ENCODE measurements at regions not wholly inside any gene's neighbourhood (a gene's known extent, or its start where the extent isn't known, plus 50 kb on each side); places are given as distances from the start of the nearest gene placed in this dataset.

- no peaks in the 10 kb centered on the region for H3K79me2 ChIP-seq (ENCODE audit: control insufficient read depth, insufficient read depth, low read length)
- no peaks in the 10 kb centered on the region for H3K27me3 ChIP-seq (replicated peaks in 1 of 4; ENCODE audit: control extremely low read depth in 1 of 4, control insufficient read depth in 3 of 4, insufficient read depth in 4 of 4, low read length in 3 of 4)
- intact Hi-C loops (cut with micrococcal nuclease) = no loop called here
- DNase-seq (no peak), ATAC-seq (ENCODE audit: low read depth) (no peak)
- Mint-ChIP-seq H3K4me1 (no peaks in the 10 kb centered on the region), H3K9me3 (ENCODE audit: insufficient read depth) (no peaks in the 10 kb centered on the region), H3K27me3 (no peaks in the 10 kb centered on the region), H3K27ac (no peak overlapping the region), H3K4me3 (no peak overlapping the region)
- no peak overlapping the region for H3K9ac ChIP-seq (ENCODE audit: low read length)
- no peaks in the 10 kb centered on the region for H4K20me1 ChIP-seq (ENCODE audit: control insufficient read depth, insufficient read depth, low read length, poor library complexity, severe bottlenecking)
- WGBS (ENCODE audit: insufficient coverage) = no CpG with 5 or more reads among the region's 2 CpGs
- TF ChIP-seq, protein P1, sequence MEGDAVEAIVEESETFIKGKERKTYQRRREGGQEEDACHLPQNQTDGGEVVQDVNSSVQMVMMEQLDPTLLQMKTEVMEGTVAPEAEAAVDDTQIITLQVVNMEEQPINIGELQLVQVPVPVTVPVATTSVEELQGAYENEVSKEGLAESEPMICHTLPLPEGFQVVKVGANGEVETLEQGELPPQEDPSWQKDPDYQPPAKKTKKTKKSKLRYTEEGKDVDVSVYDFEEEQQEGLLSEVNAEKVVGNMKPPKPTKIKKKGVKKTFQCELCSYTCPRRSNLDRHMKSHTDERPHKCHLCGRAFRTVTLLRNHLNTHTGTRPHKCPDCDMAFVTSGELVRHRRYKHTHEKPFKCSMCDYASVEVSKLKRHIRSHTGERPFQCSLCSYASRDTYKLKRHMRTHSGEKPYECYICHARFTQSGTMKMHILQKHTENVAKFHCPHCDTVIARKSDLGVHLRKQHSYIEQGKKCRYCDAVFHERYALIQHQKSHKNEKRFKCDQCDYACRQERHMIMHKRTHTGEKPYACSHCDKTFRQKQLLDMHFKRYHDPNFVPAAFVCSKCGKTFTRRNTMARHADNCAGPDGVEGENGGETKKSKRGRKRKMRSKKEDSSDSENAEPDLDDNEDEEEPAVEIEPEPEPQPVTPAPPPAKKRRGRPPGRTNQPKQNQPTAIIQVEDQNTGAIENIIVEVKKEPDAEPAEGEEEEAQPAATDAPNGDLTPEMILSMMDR (IDR thresholded peaks at IDR 0.05) = no peak
- no peak for TF ChIP-seq EZH2 (IDR thresholded peaks at IDR 0.05; ENCODE audit: borderline replicate concordance, insufficient read depth, low read depth, low read length, poor library complexity, severe bottlenecking)
- CTCF ChIA-PET = no interaction called here
- no peaks in the 10 kb centered on the region for H3K4me1 ChIP-seq (ENCODE audit: control insufficient read depth in 2 of 2, insufficient read depth in 2 of 2, low read length in 2 of 2)
- H3K27ac ChIP-seq (ENCODE audit: low read length in 2 of 2) = no peak overlapping the region
- no peak overlapping the region for H3K4me3 ChIP-seq (ENCODE audit: control extremely low read depth in 1 of 5, extremely low read depth in 1 of 5, insufficient read depth in 1 of 5, low read depth in 2 of 5, low read length in 4 of 5)
- no peak overlapping the region for H2AFZ ChIP-seq (ENCODE audit: insufficient read depth, low read depth, low read length, poor library complexity, severe bottlenecking)
- H3K4me2 ChIP-seq (replicated peaks; ENCODE audit: low read depth, low read length, poor library complexity, severe bottlenecking) = no peak overlapping the region
- POLR2A ChIA-PET = no interaction called here
- peaks cover 0 to 4% (median 0%) of the 10 kb centered on the region in 3 donors for H3K9me3 ChIP-seq (ENCODE audit: control extremely low read depth in 1 of 3, control insufficient read depth in 2 of 3, insufficient read depth in 1 of 3, low read length in 2 of 3)
- no peaks in the 10 kb centered on the region for H3K36me3 ChIP-seq (replicated peaks in 1 of 2; ENCODE audit: control extremely low read depth in 1 of 2, control insufficient read depth in 1 of 2, extremely low read depth in 1 of 2, insufficient read depth in 2 of 2, low read length in 1 of 2)
These were observed 586.4 kb upstream of the SEMA3D start for GRCh38 chr7:85773116-85773728.

- no peak overlapping the region for H3K27ac ChIP-seq (ENCODE audit: low read length in 2 of 2)
- H3K79me2 ChIP-seq (ENCODE audit: control insufficient read depth, insufficient read depth, low read length) = no peaks in the 10 kb centered on the region
- no peaks in the 10 kb centered on the region for H3K27me3 ChIP-seq (replicated peaks in 1 of 4; ENCODE audit: control extremely low read depth in 1 of 4, control insufficient read depth in 3 of 4, insufficient read depth in 4 of 4, low read length in 3 of 4)
- no peak overlapping the region for H3K27ac Mint-ChIP-seq
- no peaks in the 10 kb centered on the region for H3K9me3 Mint-ChIP-seq (ENCODE audit: insufficient read depth)
- peaks cover 0 to 4% (median 0%) of the 10 kb centered on the region in 3 donors for H3K9me3 ChIP-seq (ENCODE audit: control extremely low read depth in 1 of 3, control insufficient read depth in 2 of 3, insufficient read depth in 1 of 3, low read length in 2 of 3)
- DNase-seq (no peak), ATAC-seq (ENCODE audit: low read depth) (no peak)
- H2AFZ ChIP-seq (ENCODE audit: insufficient read depth, low read depth, low read length, poor library complexity, severe bottlenecking) = no peak overlapping the region
- WGBS (ENCODE audit: insufficient coverage) = 100% methylated on average over 1 of the region's 3 CpGs
- intact Hi-C loops (cut with micrococcal nuclease) = no loop called here
- POLR2A ChIA-PET = no interaction called here
- no peaks in the 10 kb centered on the region for H3K27me3 Mint-ChIP-seq
- no peaks in the 10 kb centered on the region for H3K4me1 Mint-ChIP-seq
- no peaks in the 10 kb centered on the region for H4K20me1 ChIP-seq (ENCODE audit: control insufficient read depth, insufficient read depth, low read length, poor library complexity, severe bottlenecking)
- TF ChIP-seq, protein P1 (IDR thresholded peaks at IDR 0.05) = no peak
- TF ChIP-seq EZH2 (IDR thresholded peaks at IDR 0.05; ENCODE audit: borderline replicate concordance, insufficient read depth, low read depth, low read length, poor library complexity, severe bottlenecking) = no peak
- H3K4me3 Mint-ChIP-seq = no peak overlapping the region
- H3K4me1 ChIP-seq (ENCODE audit: control insufficient read depth in 2 of 2, insufficient read depth in 2 of 2, low read length in 2 of 2) = no peaks in the 10 kb centered on the region
- CTCF ChIA-PET = no interaction called here
- no peaks in the 10 kb centered on the region for H3K36me3 ChIP-seq (replicated peaks in 1 of 2; ENCODE audit: control extremely low read depth in 1 of 2, control insufficient read depth in 1 of 2, extremely low read depth in 1 of 2, insufficient read depth in 2 of 2, low read length in 1 of 2)
- no peak overlapping the region for H3K4me2 ChIP-seq (replicated peaks; ENCODE audit: low read depth, low read length, poor library complexity, severe bottlenecking)
- H3K9ac ChIP-seq (ENCODE audit: low read length) = no peak overlapping the region
- H3K4me3 ChIP-seq (ENCODE audit: control extremely low read depth in 1 of 5, extremely low read depth in 1 of 5, insufficient read depth in 1 of 5, low read depth in 2 of 5, low read length in 4 of 5) = no peak overlapping the region
These were observed 584.7 kb upstream of the SEMA3D start for GRCh38 chr7:85771516-85771915.
